Ovary (tissue), 3 donors: ENCODE measurements at regions not wholly inside any gene's neighbourhood (a gene's known extent, or its start where the extent isn't known, plus 50 kb on each side); places are given as distances from the start of the nearest gene placed in this dataset.

Experiments
- EP300 ChIP-seq: sonication (generic); formaldehyde crosslinking; IDR thresholded peaks from one replicate; pipeline ENCODE4 v1.6.1; 2017; ENCODE audit warnings: antibody characterized with exemption
- POLR2A ChIP-seq: fragments of 450-650 bp; IDR thresholded peaks from one replicate; pipeline ENCODE4 v1.6.1; 2017; ENCODE audit warnings: antibody characterized with exemption, mild to moderate bottlenecking, moderate library complexity
- TF ChIP-seq, protein P1 (sequence below), 3 donors: fragments of 450-650 bp in 2 of 3; fragments of 200-600 bp in 1 of 3; IDR thresholded peaks; one replicate each; pipeline versions ENCODE4 v1.5.1 to v1.8.0; 2016 to 2022; ENCODE audit warnings: antibody characterized with exemption in 3 of 3, mild to moderate bottlenecking in 1 of 3
- donor health status: DM: no; HTN: no; CAD: no.

DNA sequence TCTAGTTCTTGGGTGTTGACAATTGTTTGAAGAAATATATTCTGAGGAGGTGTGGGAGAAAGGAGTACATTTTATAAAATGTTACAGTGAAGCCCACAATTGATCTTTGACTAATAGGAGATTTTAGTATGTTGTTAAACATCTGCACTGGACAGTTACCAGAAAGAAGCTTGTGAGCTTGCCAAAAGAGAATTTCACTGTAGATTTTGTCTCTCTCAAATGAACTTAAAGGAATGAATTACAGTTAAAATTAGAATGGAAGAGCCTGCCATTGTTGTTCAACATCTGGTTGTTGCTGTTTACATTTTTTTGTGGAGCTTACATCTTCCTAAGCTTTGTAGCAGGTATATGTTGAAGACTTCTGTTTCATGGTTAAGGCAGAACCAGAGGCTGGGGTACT is 620.5 kb upstream of the CCDC179 start:
- TF ChIP-seq, protein P1, sequence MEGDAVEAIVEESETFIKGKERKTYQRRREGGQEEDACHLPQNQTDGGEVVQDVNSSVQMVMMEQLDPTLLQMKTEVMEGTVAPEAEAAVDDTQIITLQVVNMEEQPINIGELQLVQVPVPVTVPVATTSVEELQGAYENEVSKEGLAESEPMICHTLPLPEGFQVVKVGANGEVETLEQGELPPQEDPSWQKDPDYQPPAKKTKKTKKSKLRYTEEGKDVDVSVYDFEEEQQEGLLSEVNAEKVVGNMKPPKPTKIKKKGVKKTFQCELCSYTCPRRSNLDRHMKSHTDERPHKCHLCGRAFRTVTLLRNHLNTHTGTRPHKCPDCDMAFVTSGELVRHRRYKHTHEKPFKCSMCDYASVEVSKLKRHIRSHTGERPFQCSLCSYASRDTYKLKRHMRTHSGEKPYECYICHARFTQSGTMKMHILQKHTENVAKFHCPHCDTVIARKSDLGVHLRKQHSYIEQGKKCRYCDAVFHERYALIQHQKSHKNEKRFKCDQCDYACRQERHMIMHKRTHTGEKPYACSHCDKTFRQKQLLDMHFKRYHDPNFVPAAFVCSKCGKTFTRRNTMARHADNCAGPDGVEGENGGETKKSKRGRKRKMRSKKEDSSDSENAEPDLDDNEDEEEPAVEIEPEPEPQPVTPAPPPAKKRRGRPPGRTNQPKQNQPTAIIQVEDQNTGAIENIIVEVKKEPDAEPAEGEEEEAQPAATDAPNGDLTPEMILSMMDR (IDR thresholded peaks at IDR 0.05): no peak
- TF ChIP-seq POLR2A: no peak
- no peak for TF ChIP-seq EP300
